ENCODE measurements at regions not wholly inside any gene's neighbourhood (a gene's known extent, or its start where the extent isn't known, plus 50 kb on each side); places are given as distances from the start of the nearest gene placed in this dataset.

DNA sequence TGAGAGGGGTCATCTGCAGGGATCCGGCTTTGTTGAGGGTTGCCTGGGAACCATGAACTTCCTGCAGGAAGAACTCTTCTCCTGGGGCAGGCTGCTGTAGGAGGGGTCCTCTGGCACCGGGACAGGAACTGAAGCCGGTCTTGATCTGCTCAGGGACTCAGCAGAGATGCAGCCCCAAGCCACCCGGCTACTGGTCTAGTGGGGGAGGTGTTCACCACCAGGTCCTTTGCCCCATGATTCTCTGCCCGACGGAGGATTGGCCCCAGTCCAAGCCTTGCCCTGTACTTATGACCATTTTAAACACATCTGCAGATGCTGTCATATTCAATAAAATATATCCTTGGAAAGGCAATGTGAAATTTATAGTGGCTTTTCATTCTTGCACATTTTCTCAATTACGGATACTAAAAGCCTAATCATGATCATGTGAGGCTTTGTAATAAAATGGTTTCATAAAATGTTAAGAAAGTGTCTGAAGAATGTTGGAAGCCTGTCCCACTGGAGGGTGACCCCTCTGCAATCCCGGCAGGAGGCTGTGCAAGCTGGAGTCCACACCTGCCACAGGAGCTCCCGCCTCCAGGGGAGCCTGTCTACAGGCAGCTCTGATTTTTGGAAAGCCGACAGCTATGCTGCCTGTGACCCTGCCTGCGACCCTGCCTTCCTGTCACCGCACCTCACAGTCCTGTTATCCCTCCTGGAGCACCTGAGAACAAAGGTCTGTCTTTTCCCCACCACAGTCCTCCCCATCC lies 98.8 kb upstream of the TAF1B start:
- Mint-ChIP-seq H3K4me3 (no peak overlapping the region), H3K4me1 (peaks cover 3 to 15% (median 3%) of the 10 kb centered on the region in 3 donors), H3K27me3 (no peaks in the 10 kb centered on the region), H3K27ac (peak overlapping the region in 1 of 2 donors; percentile 39), H3K36me3 (no peaks in the 10 kb centered on the region), H3K9me3 (peaks cover 0 to 2% (median 0%) of the 10 kb centered on the region in 3 donors)
- WGBS (ENCODE audit: insufficient coverage), result 83% methylated on average over 8 of the region's 12 CpGs
- ChIA-PET CTCF (no interaction called here), POLR2A (interaction anchor here in 1 of 2 donors (0.5 kb wide), 1 partner anchor 115 kb away, joined by 4 read pairs; no protein-coding TSS in a partner anchor)
- Histone ChIP-seq H3K9me3 (no peaks in the 10 kb centered on the region), H3K27ac (ENCODE audit: low read length) (no peak overlapping the region), H3K27me3 (replicated peaks in 1 of 2; ENCODE audit: control insufficient read depth in 2 of 2, extremely low read depth in 1 of 2, insufficient read depth in 2 of 2, low read length in 1 of 2) (peaks cover 0 to 2% of the 10 kb centered on the region in 2 experiments), H3K4me3 (ENCODE audit: control insufficient read depth in 1 of 2, extremely low read depth in 1 of 2, low read length in 1 of 2) (no peak overlapping the region), H3K36me3 (ENCODE audit: control insufficient read depth in 2 of 2, extremely low read depth in 1 of 2, insufficient read depth in 1 of 2, low read length in 1 of 2) (no peaks in the 10 kb centered on the region), H3K4me1 (ENCODE audit: control insufficient read depth in 1 of 2, extremely low read depth in 1 of 2, insufficient read depth in 2 of 2, low read length in 2 of 2) (peaks cover 0 to 4% of the 10 kb centered on the region in 2 experiments)
- ATAC-seq (replicated peaks in 1 of 4) (no peak), DNase-seq (no peak)

DNA sequence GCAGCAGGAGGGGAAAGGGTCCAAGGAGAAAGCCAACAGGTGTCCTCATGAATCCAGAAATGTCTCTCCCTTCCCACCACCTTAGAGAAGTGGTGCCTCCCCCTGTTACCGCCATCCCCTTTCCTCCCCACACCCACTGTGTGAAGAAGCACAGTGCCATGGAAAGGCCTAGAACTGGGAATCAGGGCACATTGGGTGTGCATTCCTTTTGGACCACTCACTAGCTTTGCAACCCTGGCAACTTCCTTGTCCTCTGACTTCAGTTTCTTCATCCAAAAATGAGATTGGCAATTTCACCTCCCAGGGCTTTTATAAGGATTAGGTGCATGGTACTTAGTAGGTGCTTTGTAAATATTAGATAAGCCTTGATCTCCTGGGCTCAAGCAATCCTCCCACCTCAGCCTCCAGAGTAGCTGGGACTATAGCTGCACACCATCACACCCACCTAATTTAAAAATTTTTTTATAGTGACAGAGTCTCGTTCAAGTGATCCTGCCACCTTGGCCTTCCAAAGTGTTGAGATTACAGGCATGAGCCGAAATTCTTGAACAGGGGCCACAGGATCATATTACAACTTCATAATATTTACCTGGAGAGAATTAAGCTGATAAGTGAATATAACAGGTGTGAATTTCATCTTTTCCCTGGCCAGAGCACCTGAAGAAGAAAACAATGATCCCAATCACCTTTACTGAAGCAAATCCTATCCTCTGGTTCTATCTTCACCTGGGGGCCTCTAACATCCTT lies 97.9 kb upstream of the TAF1B start:
- WGBS (ENCODE audit: insufficient coverage), result 0% methylated on average over 1 of the region's 3 CpGs
- Histone ChIP-seq H3K4me3 (ENCODE audit: control insufficient read depth in 1 of 2, extremely low read depth in 1 of 2, low read length in 1 of 2) (no peak overlapping the region), H3K4me1 (ENCODE audit: control insufficient read depth in 1 of 2, extremely low read depth in 1 of 2, insufficient read depth in 2 of 2, low read length in 2 of 2) (no peaks in the 10 kb centered on the region), H3K27ac (ENCODE audit: low read length) (no peak overlapping the region), H3K9me3 (no peaks in the 10 kb centered on the region), H3K36me3 (ENCODE audit: control insufficient read depth in 2 of 2, extremely low read depth in 1 of 2, insufficient read depth in 1 of 2, low read length in 1 of 2) (no peaks in the 10 kb centered on the region), H3K27me3 (replicated peaks in 1 of 2; ENCODE audit: control insufficient read depth in 2 of 2, extremely low read depth in 1 of 2, insufficient read depth in 2 of 2, low read length in 1 of 2) (peaks cover 0 to 2% of the 10 kb centered on the region in 2 experiments)
- H3K36me3 Mint-ChIP-seq, result no peaks in the 10 kb centered on the region
- no peak overlapping the region for H3K27ac Mint-ChIP-seq
- ChIA-PET POLR2A (interaction anchor here (0.5 kb wide), 2 partner anchors 54 to 116 kb away, joined by 3 to 4 read pairs; no protein-coding TSS in a partner anchor), CTCF (no interaction called here)
- no peak overlapping the region for H3K4me3 Mint-ChIP-seq
- H3K4me1 Mint-ChIP-seq, result peaks cover 0 to 11% (median under 1%) of the 10 kb centered on the region in 3 donors
- H3K27me3 Mint-ChIP-seq, result no peaks in the 10 kb centered on the region
- DNase-seq, result no peak
- no peak for ATAC-seq (replicated peaks in 1 of 4)
- H3K9me3 Mint-ChIP-seq, result peaks cover 0 to 2% (median 0%) of the 10 kb centered on the region in 3 donors

DNA sequence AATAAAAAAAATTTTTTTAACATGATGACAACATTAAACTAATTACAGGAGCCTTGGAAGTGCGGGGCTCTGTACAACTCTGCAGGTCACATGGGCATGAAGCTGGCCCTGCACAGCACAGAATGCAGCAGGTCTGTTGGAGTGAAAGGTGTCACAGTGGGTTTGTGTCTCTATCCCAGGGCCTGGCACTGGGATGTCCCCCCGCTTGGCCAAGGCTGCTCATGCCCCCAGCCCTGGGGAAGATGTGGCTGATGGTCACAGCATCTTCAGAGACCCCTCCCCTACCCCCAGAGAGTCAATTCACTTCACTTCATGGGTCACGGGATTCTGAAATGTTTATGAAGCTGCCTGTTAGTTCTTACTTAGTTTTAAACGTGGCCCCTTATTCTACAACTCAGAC lies 95.9 kb upstream of the TAF1B start:
- Histone ChIP-seq H3K36me3 (ENCODE audit: control insufficient read depth in 2 of 2, extremely low read depth in 1 of 2, insufficient read depth in 1 of 2, low read length in 1 of 2) (no peaks in the 10 kb centered on the region), H3K27ac (ENCODE audit: low read length) (no peak overlapping the region), H3K4me1 (ENCODE audit: control insufficient read depth in 1 of 2, extremely low read depth in 1 of 2, insufficient read depth in 2 of 2, low read length in 2 of 2) (peaks cover 0 to 17% of the 10 kb centered on the region in 2 experiments), H3K9me3 (no peaks in the 10 kb centered on the region), H3K27me3 (replicated peaks in 1 of 2; ENCODE audit: control insufficient read depth in 2 of 2, extremely low read depth in 1 of 2, insufficient read depth in 2 of 2, low read length in 1 of 2) (peaks cover 0 to 2% of the 10 kb centered on the region in 2 experiments), H3K4me3 (ENCODE audit: control insufficient read depth in 1 of 2, extremely low read depth in 1 of 2, low read length in 1 of 2) (no peak overlapping the region)
- Mint-ChIP-seq H3K4me1 (peaks cover 13 to 23% (median 16%) of the 10 kb centered on the region in 3 donors), H3K9me3 (no peaks in the 10 kb centered on the region), H3K36me3 (no peaks in the 10 kb centered on the region), H3K27ac (no peak overlapping the region), H3K27me3 (no peaks in the 10 kb centered on the region), H3K4me3 (no peak overlapping the region)
- WGBS (ENCODE audit: insufficient coverage), result no CpG with 5 or more reads among the region's 4 CpGs
- no peak for DNase-seq
- ChIA-PET CTCF (interaction anchor here in 1 of 2 donors (0.9 kb wide), 1 partner anchor 53 kb away, joined by 3 read pairs; no protein-coding TSS in a partner anchor), POLR2A (no interaction called here)
- ATAC-seq (replicated peaks in 1 of 4), result no peak

DNA sequence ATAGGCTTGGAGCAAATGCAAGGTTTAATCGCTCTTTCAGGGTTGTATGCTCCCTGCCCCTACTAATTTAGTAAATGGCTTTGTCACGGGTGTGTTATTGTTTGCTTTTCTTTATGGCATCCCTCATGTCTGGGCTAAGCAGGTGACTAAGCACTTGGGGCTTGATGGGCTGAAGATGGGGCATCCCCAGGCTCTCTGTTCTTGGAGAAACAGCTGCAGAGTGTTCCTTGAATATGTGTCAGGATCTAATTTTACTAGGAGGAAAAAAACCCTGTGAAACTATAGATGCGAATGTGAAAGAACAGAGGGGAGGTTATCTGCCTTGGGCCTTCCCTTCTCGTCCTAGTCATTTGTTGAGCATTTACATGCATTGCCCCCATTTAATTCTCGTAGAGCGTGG lies 94.7 kb upstream of the TAF1B start:
- no peak for DNase-seq
- peaks cover 0 to 4% of the 10 kb centered on the region in 2 donors for H3K27me3 Mint-ChIP-seq

GRCh38 chr2:9749546-9750223 lies 93.6 kb upstream of the TAF1B start:
- ChIA-PET CTCF (interaction anchor here (0.6 kb wide), 2 partner anchors 18 to 299 kb away, joined by 3 read pairs; no protein-coding TSS in a partner anchor), POLR2A (interaction anchor here in 1 of 2 donors (0.8 kb wide), 1 partner anchor 92 kb away, joined by 3 read pairs; no protein-coding TSS in a partner anchor)
- no peaks in the 10 kb centered on the region for H3K36me3 Mint-ChIP-seq
- H3K27me3 ChIP-seq (replicated peaks in 1 of 2; ENCODE audit: control insufficient read depth in 2 of 2, extremely low read depth in 1 of 2, insufficient read depth in 2 of 2, low read length in 1 of 2), result no peaks in the 10 kb centered on the region
- H3K9me3 Mint-ChIP-seq, result no peaks in the 10 kb centered on the region
- H3K36me3 ChIP-seq (ENCODE audit: control insufficient read depth in 2 of 2, extremely low read depth in 1 of 2, insufficient read depth in 1 of 2, low read length in 1 of 2), result no peaks in the 10 kb centered on the region
- peaks cover 0 to 12% of the 10 kb centered on the region in 2 donors for H3K27me3 Mint-ChIP-seq
- ATAC-seq (replicated peaks in 1 of 4) (no peak), DNase-seq (no peak)
- 89% methylated on average over 9 of the region's 9 CpGs for WGBS (ENCODE audit: insufficient coverage)
- peaks cover 0 to 40% of the 10 kb centered on the region in 2 experiments for H3K4me1 ChIP-seq (ENCODE audit: control insufficient read depth in 1 of 2, extremely low read depth in 1 of 2, insufficient read depth in 2 of 2, low read length in 2 of 2)
- H3K27ac ChIP-seq (ENCODE audit: low read length), result no peak overlapping the region
- H3K4me3 Mint-ChIP-seq, result no peak overlapping the region
- no peak overlapping the region for H3K4me3 ChIP-seq (ENCODE audit: control insufficient read depth in 1 of 2, extremely low read depth in 1 of 2, low read length in 1 of 2)
- no peaks in the 10 kb centered on the region for H3K9me3 ChIP-seq
- no peak overlapping the region for H3K27ac Mint-ChIP-seq
- H3K4me1 Mint-ChIP-seq, result peaks cover 33 to 44% (median 37%) of the 10 kb centered on the region in 3 donors

More for the DNA sequence above, 94.7 kb upstream of the TAF1B start:
- Histone ChIP-seq H3K4me1 (ENCODE audit: control insufficient read depth in 1 of 2, extremely low read depth in 1 of 2, insufficient read depth in 2 of 2, low read length in 2 of 2) (peaks cover 0 to 29% of the 10 kb centered on the region in 2 experiments), H3K9me3 (no peaks in the 10 kb centered on the region), H3K4me3 (ENCODE audit: control insufficient read depth in 1 of 2, extremely low read depth in 1 of 2, low read length in 1 of 2) (no peak overlapping the region), H3K27me3 (replicated peaks in 1 of 2; ENCODE audit: control insufficient read depth in 2 of 2, extremely low read depth in 1 of 2, insufficient read depth in 2 of 2, low read length in 1 of 2) (no peaks in the 10 kb centered on the region), H3K36me3 (ENCODE audit: control insufficient read depth in 2 of 2, extremely low read depth in 1 of 2, insufficient read depth in 1 of 2, low read length in 1 of 2) (no peaks in the 10 kb centered on the region), H3K27ac (ENCODE audit: low read length) (no peak overlapping the region)
- WGBS (ENCODE audit: insufficient coverage), result no CpG with 5 or more reads among the region's 6 CpGs
- H3K36me3 Mint-ChIP-seq, result no peaks in the 10 kb centered on the region
- ChIA-PET CTCF (interaction anchor here in 1 of 2 donors (1.2 kb wide), 1 partner anchor 10 kb away, joined by 3 read pairs; no protein-coding TSS in a partner anchor), POLR2A (no interaction called here)
- peaks cover 23 to 34% (median 27%) of the 10 kb centered on the region in 3 donors for H3K4me1 Mint-ChIP-seq
- H3K4me3 Mint-ChIP-seq, result no peak overlapping the region
- no peak for ATAC-seq (replicated peaks in 1 of 4)
- no peaks in the 10 kb centered on the region for H3K9me3 Mint-ChIP-seq
- no peak overlapping the region for H3K27ac Mint-ChIP-seq
